Skeletal muscle tissue (tissue), 3 donors: ENCODE measurements at regions not wholly inside any gene's neighbourhood (a gene's known extent, or its start where the extent isn't known, plus 50 kb on each side); places are given as distances from the start of the nearest gene placed in this dataset.

Source experiments
- H3K27ac ChIP-seq: one replicate; pipeline ENCODE4 v1.7.0; 2013; ENCODE audit warnings: mild to moderate bottlenecking, low read depth, low read length, inconsistent platforms
- H3K27me3 ChIP-seq, 3 donors: one replicate each; pipeline ENCODE4 v1.7.0; 2013; ENCODE audit warnings: low read length in 3 of 3; ENCODE audit not compliant: control insufficient read depth in 3 of 3, insufficient read depth in 3 of 3
- H3K36me3 ChIP-seq, 3 donors: one replicate each; pipeline ENCODE4 v1.7.0; 2013; ENCODE audit warnings: low read length in 3 of 3; ENCODE audit not compliant: control insufficient read depth in 3 of 3, insufficient read depth in 3 of 3
- H3K4me1 ChIP-seq, 3 donors: one replicate each; pipeline ENCODE4 v1.7.0; 2013; ENCODE audit warnings: low read length in 3 of 3, mild to moderate bottlenecking in 3 of 3; ENCODE audit not compliant: control insufficient read depth in 3 of 3, insufficient read depth in 3 of 3
- H3K4me3 ChIP-seq, 3 donors: one replicate each; pipeline ENCODE4 v1.7.0; 2013; ENCODE audit warnings: low read length in 3 of 3
- H3K9ac ChIP-seq, 3 donors: one replicate each; pipeline ENCODE4 v1.7.0; 2013; ENCODE audit warnings: low read length in 3 of 3, mild to moderate bottlenecking in 3 of 3, moderate library complexity in 2 of 3, low read depth in 1 of 3
- H3K9me3 ChIP-seq, 3 donors: one replicate each; pipeline ENCODE4 v1.7.0; 2013; ENCODE audit warnings: low read length in 3 of 3; ENCODE audit not compliant: control insufficient read depth in 3 of 3
- donor health status: Osteomylitis.

DNA sequence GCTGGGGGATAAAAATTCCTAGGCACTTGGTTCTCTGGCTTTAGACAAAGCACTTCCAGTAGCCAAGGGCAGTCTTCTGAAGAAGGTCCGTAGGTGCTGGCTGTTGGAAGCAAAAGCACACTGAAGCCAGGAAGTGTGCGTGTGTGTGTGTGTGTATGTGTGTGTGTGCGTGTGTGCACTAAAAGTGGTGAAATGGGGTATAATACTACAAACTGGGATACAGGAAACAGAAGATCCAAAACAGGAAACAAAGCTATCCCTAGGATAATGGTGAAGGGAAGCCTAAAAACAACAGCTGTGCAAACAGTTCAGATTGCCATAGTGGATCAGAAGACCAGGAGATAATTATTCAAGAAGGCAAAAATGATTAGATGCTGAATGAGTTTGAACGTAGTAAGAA lies 103.4 kb downstream of the IL20RB start:
- H3K36me3 ChIP-seq: no peaks in the 10 kb centered on the region
- peaks cover 0 to 5% (median 0%) of the 10 kb centered on the region in 3 donors for H3K9me3 ChIP-seq
- H3K27me3 ChIP-seq: peaks cover 0 to 2% (median 0%) of the 10 kb centered on the region in 3 donors
- no peak overlapping the region for H3K27ac ChIP-seq
- no peak overlapping the region for H3K4me3 ChIP-seq
- no peak overlapping the region for H3K9ac ChIP-seq
- H3K4me1 ChIP-seq: no peaks in the 10 kb centered on the region

GRCh38 chr3:137062250-137062649 lies 104.5 kb downstream of the IL20RB start:
- Histone ChIP-seq H3K36me3 (no peaks in the 10 kb centered on the region), H3K4me3 (no peak overlapping the region), H3K4me1 (no peaks in the 10 kb centered on the region), H3K27me3 (peaks cover 0 to 2% (median 0%) of the 10 kb centered on the region in 3 donors), H3K27ac (no peak overlapping the region), H3K9ac (no peak overlapping the region), H3K9me3 (peaks cover 0 to 5% (median 0%) of the 10 kb centered on the region in 3 donors)

- Histone ChIP-seq H3K36me3 (no peaks in the 10 kb centered on the region), H3K9me3 (peaks cover 0 to 5% (median 0%) of the 10 kb centered on the region in 3 donors), H3K4me1 (no peaks in the 10 kb centered on the region), H3K27ac (no peak overlapping the region), H3K4me3 (no peak overlapping the region), H3K27me3 (peaks cover 0 to 2% (median 0%) of the 10 kb centered on the region in 3 donors), H3K9ac (no peak overlapping the region)
Observed at GRCh38 chr3:137065381-137065780, 107.6 kb downstream of the IL20RB start.

- H3K27me3 ChIP-seq: peaks cover 0 to 2% (median 0%) of the 10 kb centered on the region in 3 donors
- H3K4me3 ChIP-seq: no peak overlapping the region
- no peak overlapping the region for H3K27ac ChIP-seq
- peaks cover 0 to 5% (median 0%) of the 10 kb centered on the region in 3 donors for H3K9me3 ChIP-seq
- H3K4me1 ChIP-seq: no peaks in the 10 kb centered on the region
- no peak overlapping the region for H3K9ac ChIP-seq
- H3K36me3 ChIP-seq: no peaks in the 10 kb centered on the region
Observed at GRCh38 chr3:137066092-137066491, 108.3 kb downstream of the IL20RB start.

- Histone ChIP-seq H3K27me3 (peaks cover 0 to under 1% (median 0%) of the 10 kb centered on the region in 3 donors), H3K27ac (no peak overlapping the region), H3K9ac (no peak overlapping the region), H3K4me3 (no peak overlapping the region), H3K9me3 (no peaks in the 10 kb centered on the region), H3K36me3 (no peaks in the 10 kb centered on the region), H3K4me1 (no peaks in the 10 kb centered on the region)
Observed at GRCh38 chr3:137071104-137071503, 113.3 kb downstream of the IL20RB start.

DNA sequence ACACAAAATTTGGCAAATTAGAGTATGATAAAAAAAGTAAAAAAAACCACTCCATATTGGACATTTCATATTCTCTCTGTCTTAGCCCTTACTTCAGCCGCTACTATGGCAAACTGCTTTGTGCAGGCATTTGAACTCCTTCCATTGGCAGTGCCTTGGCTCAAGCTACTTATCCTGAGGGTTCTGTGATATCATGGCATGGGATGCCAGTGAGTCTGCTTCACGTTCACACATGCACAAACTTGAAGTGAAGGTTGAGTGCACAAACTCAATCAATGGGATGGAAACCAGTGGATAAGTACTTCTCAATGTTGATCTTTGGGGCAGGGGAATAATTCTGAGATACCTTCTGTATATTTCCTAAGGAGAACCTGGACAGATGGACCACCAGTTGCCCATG lies 117.2 kb downstream of the IL20RB start:
- Histone ChIP-seq H3K4me1 (no peaks in the 10 kb centered on the region), H3K27me3 (no peaks in the 10 kb centered on the region)

GRCh38 chr3:137078040-137078439 lies 120.3 kb downstream of the IL20RB start:
- Histone ChIP-seq H3K27me3 (no peaks in the 10 kb centered on the region), H3K9me3 (no peaks in the 10 kb centered on the region), H3K4me3 (no peak overlapping the region), H3K27ac (no peak overlapping the region), H3K36me3 (no peaks in the 10 kb centered on the region), H3K9ac (no peak overlapping the region), H3K4me1 (no peaks in the 10 kb centered on the region)

More for the DNA sequence above, 117.2 kb downstream of the IL20RB start:
- H3K36me3 ChIP-seq: no peaks in the 10 kb centered on the region
- no peak overlapping the region for H3K9ac ChIP-seq
- H3K27ac ChIP-seq: no peak overlapping the region
- H3K4me3 ChIP-seq: no peak overlapping the region
- no peaks in the 10 kb centered on the region for H3K9me3 ChIP-seq

GRCh38 chr3:137079571-137079970 lies 121.8 kb downstream of the IL20RB start:
- no peaks in the 10 kb centered on the region for H3K36me3 ChIP-seq
- peaks cover 0 to 2% (median 1%) of the 10 kb centered on the region in 3 donors for H3K27me3 ChIP-seq
- no peak overlapping the region for H3K9ac ChIP-seq
- H3K4me3 ChIP-seq: no peak overlapping the region
- no peaks in the 10 kb centered on the region for H3K4me1 ChIP-seq
- no peak overlapping the region for H3K27ac ChIP-seq
- no peaks in the 10 kb centered on the region for H3K9me3 ChIP-seq

GRCh38 chr3:137081711-137082110 lies 123.9 kb downstream of the IL20RB start:
- Histone ChIP-seq H3K4me1 (no peaks in the 10 kb centered on the region), H3K9ac (no peak overlapping the region), H3K27ac (no peak overlapping the region), H3K36me3 (no peaks in the 10 kb centered on the region), H3K4me3 (no peak overlapping the region), H3K27me3 (peaks cover 0 to 7% (median 4%) of the 10 kb centered on the region in 3 donors), H3K9me3 (no peaks in the 10 kb centered on the region)

DNA sequence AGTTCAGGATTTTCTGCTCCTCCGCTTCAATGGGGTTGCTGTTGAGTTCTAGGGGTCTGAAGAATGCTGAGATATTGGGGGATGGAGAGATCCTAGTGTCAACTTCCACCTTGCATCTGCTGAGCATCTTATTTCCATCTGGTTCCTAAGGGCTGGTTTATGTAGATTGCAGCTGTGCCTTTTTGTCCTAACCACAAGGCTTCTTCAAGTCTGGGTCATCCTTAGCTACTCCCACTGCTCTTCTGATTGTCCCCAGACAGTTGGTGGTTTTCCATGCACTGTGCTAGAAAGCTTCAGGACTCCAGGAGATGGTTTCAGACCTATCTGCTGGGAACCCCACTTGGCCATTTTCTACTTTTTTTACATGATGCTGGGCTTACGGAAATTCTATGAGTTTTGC lies 125.0 kb downstream of the IL20RB start:
- peaks cover 0 to 7% (median 4%) of the 10 kb centered on the region in 3 donors for H3K27me3 ChIP-seq
- H3K9me3 ChIP-seq: no peaks in the 10 kb centered on the region
- H3K4me3 ChIP-seq: no peak overlapping the region
- H3K27ac ChIP-seq: no peak overlapping the region
- no peaks in the 10 kb centered on the region for H3K36me3 ChIP-seq
- H3K9ac ChIP-seq: no peak overlapping the region
- no peaks in the 10 kb centered on the region for H3K4me1 ChIP-seq
